ENCODE measurements at regions not wholly inside any gene's neighbourhood (a gene's known extent, or its start where the extent isn't known, plus 50 kb on each side); places are given as distances from the start of the nearest gene placed in this dataset.

GRCh38 chr18:37673671-37674070 is 108.1 kb upstream of the CELF4 start:
- H3K9me2 ChIP-seq (replicated peaks; ENCODE audit: insufficient read depth, low read length), result no peaks in the 10 kb centered on the region
- H3K79me2 ChIP-seq (ENCODE audit: low read length), result no peaks in the 10 kb centered on the region
- no peaks in the 10 kb centered on the region for H3K36me3 ChIP-seq (ENCODE audit: insufficient read depth, low read length)
- no peaks in the 10 kb centered on the region; the same call in 1 of the 2 replicates for H3K9me3 ChIP-seq (ENCODE audit: low read length)
- no peak overlapping the region for H3K4me3 ChIP-seq (ENCODE audit: low read length)
- H3K9ac ChIP-seq (ENCODE audit: low read length), result no peak overlapping the region
- no peak overlapping the region for H2AFZ ChIP-seq (ENCODE audit: low read length)
- no peak overlapping the region for H3K27ac ChIP-seq (ENCODE audit: low read length)
- no peaks in the 10 kb centered on the region for H4K20me1 ChIP-seq (ENCODE audit: insufficient read depth, low read depth, low read length)
- no peak overlapping the region for H3K4me2 ChIP-seq (ENCODE audit: low read depth, low read length, poor library complexity, severe bottlenecking)
- H3K27me3 ChIP-seq (ENCODE audit: low read length), result no peaks in the 10 kb centered on the region
- DNase-seq, result no peak
- no peaks in the 10 kb centered on the region for H3K4me1 ChIP-seq (ENCODE audit: low read length)

- Histone ChIP-seq H3K79me2 (ENCODE audit: low read length) (no peaks in the 10 kb centered on the region), H3K36me3 (ENCODE audit: insufficient read depth, low read length) (no peaks in the 10 kb centered on the region), H3K27ac (ENCODE audit: low read length) (no peak overlapping the region), H3K4me2 (ENCODE audit: low read depth, low read length, poor library complexity, severe bottlenecking) (no peak overlapping the region), H3K4me1 (ENCODE audit: low read length) (no peaks in the 10 kb centered on the region), H3K9ac (ENCODE audit: low read length) (no peak overlapping the region), H3K9me2 (replicated peaks; ENCODE audit: insufficient read depth, low read length) (no peaks in the 10 kb centered on the region), H3K9me3 (ENCODE audit: low read length) (no peaks in the 10 kb centered on the region; the same call in 1 of the 2 replicates), H2AFZ (ENCODE audit: low read length) (no peak overlapping the region), H3K4me3 (ENCODE audit: low read length) (no peak overlapping the region), H3K27me3 (ENCODE audit: low read length) (no peaks in the 10 kb centered on the region), H4K20me1 (ENCODE audit: insufficient read depth, low read depth, low read length) (no peaks in the 10 kb centered on the region)
- DNase-seq, result no peak
These were observed 107.5 kb upstream of the CELF4 start for GRCh38 chr18:37672932-37673595.

- no peak for DNase-seq
- H3K27me3 ChIP-seq (ENCODE audit: low read length), result no peaks in the 10 kb centered on the region
- H4K20me1 ChIP-seq (ENCODE audit: insufficient read depth, low read depth, low read length), result no peaks in the 10 kb centered on the region
- H3K9me3 ChIP-seq (ENCODE audit: low read length), result no peaks in the 10 kb centered on the region; the same call in 1 of the 2 replicates
- no peaks in the 10 kb centered on the region for H3K79me2 ChIP-seq (ENCODE audit: low read length)
- no peaks in the 10 kb centered on the region for H3K9me2 ChIP-seq (replicated peaks; ENCODE audit: insufficient read depth, low read length)
- no peak overlapping the region for H3K9ac ChIP-seq (ENCODE audit: low read length)
- no peak overlapping the region for H3K4me2 ChIP-seq (ENCODE audit: low read depth, low read length, poor library complexity, severe bottlenecking)
- H3K4me1 ChIP-seq (ENCODE audit: low read length), result no peaks in the 10 kb centered on the region
- H2AFZ ChIP-seq (ENCODE audit: low read length), result no peak overlapping the region
- H3K36me3 ChIP-seq (ENCODE audit: insufficient read depth, low read length), result no peaks in the 10 kb centered on the region
- no peak overlapping the region for H3K4me3 ChIP-seq (ENCODE audit: low read length)
- no peak overlapping the region for H3K27ac ChIP-seq (ENCODE audit: low read length)
These were observed 106.4 kb upstream of the CELF4 start for GRCh38 chr18:37672001-37672400.

GRCh38 chr18:37671530-37671929 is 105.9 kb upstream of the CELF4 start:
- H2AFZ ChIP-seq (ENCODE audit: low read length), result no peak overlapping the region
- no peaks in the 10 kb centered on the region for H3K4me1 ChIP-seq (ENCODE audit: low read length)
- no peak overlapping the region for H3K9ac ChIP-seq (ENCODE audit: low read length)
- no peaks in the 10 kb centered on the region for H3K36me3 ChIP-seq (ENCODE audit: insufficient read depth, low read length)
- H3K9me2 ChIP-seq (replicated peaks; ENCODE audit: insufficient read depth, low read length), result no peaks in the 10 kb centered on the region
- no peaks in the 10 kb centered on the region for H4K20me1 ChIP-seq (ENCODE audit: insufficient read depth, low read depth, low read length)
- no peaks in the 10 kb centered on the region for H3K27me3 ChIP-seq (ENCODE audit: low read length)
- no peaks in the 10 kb centered on the region for H3K79me2 ChIP-seq (ENCODE audit: low read length)
- no peak overlapping the region for H3K4me3 ChIP-seq (ENCODE audit: low read length)
- no peak for DNase-seq
- H3K27ac ChIP-seq (ENCODE audit: low read length), result no peak overlapping the region
- no peaks in the 10 kb centered on the region; the same call in 1 of the 2 replicates for H3K9me3 ChIP-seq (ENCODE audit: low read length)
- H3K4me2 ChIP-seq (ENCODE audit: low read depth, low read length, poor library complexity, severe bottlenecking), result no peak overlapping the region

GRCh38 chr18:37671119-37671518 is 105.5 kb upstream of the CELF4 start:
- H4K20me1 ChIP-seq (ENCODE audit: insufficient read depth, low read depth, low read length), result no peaks in the 10 kb centered on the region

GRCh38 chr18:37669991-37670534 is 104.5 kb upstream of the CELF4 start:
- H3K4me1 ChIP-seq (ENCODE audit: low read length), result no peaks in the 10 kb centered on the region
- H3K36me3 ChIP-seq (ENCODE audit: insufficient read depth, low read length), result no peaks in the 10 kb centered on the region
- no peak for DNase-seq
- H3K9me2 ChIP-seq (replicated peaks; ENCODE audit: insufficient read depth, low read length), result no peaks in the 10 kb centered on the region
- no peaks in the 10 kb centered on the region for H3K27me3 ChIP-seq (ENCODE audit: low read length)
- H4K20me1 ChIP-seq (ENCODE audit: insufficient read depth, low read depth, low read length), result no peaks in the 10 kb centered on the region
- H3K27ac ChIP-seq (ENCODE audit: low read length), result no peak overlapping the region
- no peak overlapping the region for H2AFZ ChIP-seq (ENCODE audit: low read length)
- H3K9ac ChIP-seq (ENCODE audit: low read length), result no peak overlapping the region
- no peak overlapping the region for H3K4me3 ChIP-seq (ENCODE audit: low read length)
- H3K9me3 ChIP-seq (ENCODE audit: low read length), result no peaks in the 10 kb centered on the region; the same call in 1 of the 2 replicates
- H3K79me2 ChIP-seq (ENCODE audit: low read length), result no peaks in the 10 kb centered on the region
- no peak overlapping the region for H3K4me2 ChIP-seq (ENCODE audit: low read depth, low read length, poor library complexity, severe bottlenecking)

More at GRCh38 chr18:37671119-37671518, 105.5 kb upstream of the CELF4 start:
- no peak overlapping the region for H3K9ac ChIP-seq (ENCODE audit: low read length)
- H2AFZ ChIP-seq (ENCODE audit: low read length), result no peak overlapping the region
- no peak overlapping the region for H3K4me3 ChIP-seq (ENCODE audit: low read length)
- no peak overlapping the region for H3K4me2 ChIP-seq (ENCODE audit: low read depth, low read length, poor library complexity, severe bottlenecking)
- H3K9me3 ChIP-seq (ENCODE audit: low read length), result no peaks in the 10 kb centered on the region; the same call in 1 of the 2 replicates
- no peaks in the 10 kb centered on the region for H3K9me2 ChIP-seq (replicated peaks; ENCODE audit: insufficient read depth, low read length)
- no peak overlapping the region for H3K27ac ChIP-seq (ENCODE audit: low read length)
- H3K36me3 ChIP-seq (ENCODE audit: insufficient read depth, low read length), result no peaks in the 10 kb centered on the region
- no peak for DNase-seq
- H3K27me3 ChIP-seq (ENCODE audit: low read length), result no peaks in the 10 kb centered on the region
- H3K4me1 ChIP-seq (ENCODE audit: low read length), result no peaks in the 10 kb centered on the region
- H3K79me2 ChIP-seq (ENCODE audit: low read length), result no peaks in the 10 kb centered on the region

GRCh38 chr18:37668971-37669747 is 103.6 kb upstream of the CELF4 start:
- Histone ChIP-seq H3K9me3 (ENCODE audit: low read length) (no peaks in the 10 kb centered on the region; the same call in 1 of the 2 replicates), H3K79me2 (ENCODE audit: low read length) (no peaks in the 10 kb centered on the region)

GRCh38 chr18:37667836-37668235 is 102.2 kb upstream of the CELF4 start:
- H2AFZ ChIP-seq (ENCODE audit: low read length), result no peak overlapping the region
- H3K36me3 ChIP-seq (ENCODE audit: insufficient read depth, low read length), result no peaks in the 10 kb centered on the region
- no peak overlapping the region for H3K27ac ChIP-seq (ENCODE audit: low read length)
- H3K9me2 ChIP-seq (replicated peaks; ENCODE audit: insufficient read depth, low read length), result no peaks in the 10 kb centered on the region
- DNase-seq, result no peak
- no peak overlapping the region for H3K9ac ChIP-seq (ENCODE audit: low read length)
- H3K9me3 ChIP-seq (ENCODE audit: low read length), result no peaks in the 10 kb centered on the region; the same call in 1 of the 2 replicates
- H3K4me3 ChIP-seq (ENCODE audit: low read length), result no peak overlapping the region
- no peaks in the 10 kb centered on the region for H3K27me3 ChIP-seq (ENCODE audit: low read length)
- H3K4me2 ChIP-seq (ENCODE audit: low read depth, low read length, poor library complexity, severe bottlenecking), result no peak overlapping the region
- H3K4me1 ChIP-seq (ENCODE audit: low read length), result no peaks in the 10 kb centered on the region
- H4K20me1 ChIP-seq (ENCODE audit: insufficient read depth, low read depth, low read length), result no peaks in the 10 kb centered on the region
- no peaks in the 10 kb centered on the region for H3K79me2 ChIP-seq (ENCODE audit: low read length)

More at GRCh38 chr18:37668971-37669747, 103.6 kb upstream of the CELF4 start:
- no peaks in the 10 kb centered on the region for H3K27me3 ChIP-seq (ENCODE audit: low read length)
- no peaks in the 10 kb centered on the region for H4K20me1 ChIP-seq (ENCODE audit: insufficient read depth, low read depth, low read length)
- no peak overlapping the region for H3K4me3 ChIP-seq (ENCODE audit: low read length)
- H2AFZ ChIP-seq (ENCODE audit: low read length), result no peak overlapping the region
- no peaks in the 10 kb centered on the region for H3K4me1 ChIP-seq (ENCODE audit: low read length)
- no peak overlapping the region for H3K4me2 ChIP-seq (ENCODE audit: low read depth, low read length, poor library complexity, severe bottlenecking)
- no peak overlapping the region for H3K27ac ChIP-seq (ENCODE audit: low read length)
- H3K9ac ChIP-seq (ENCODE audit: low read length), result no peak overlapping the region
- no peak for DNase-seq
- no peaks in the 10 kb centered on the region for H3K9me2 ChIP-seq (replicated peaks; ENCODE audit: insufficient read depth, low read length)
- no peaks in the 10 kb centered on the region for H3K36me3 ChIP-seq (ENCODE audit: insufficient read depth, low read length)

Data from Karpas-422 (cell line).